Hepatocyte (in vitro differentiated cells): ENCODE measurements at regions not wholly inside any gene's neighbourhood (a gene's known extent, or its start where the extent isn't known, plus 50 kb on each side); places are given as distances from the start of the nearest gene placed in this dataset.

ENCODE experiments used
- CTCF ChIP-seq: fragments of 200-600 bp; sonication (generic); IDR thresholded peaks from 2 replicates; pipeline ENCODE4 v1.5.1; 2016; ENCODE audit warnings: antibody characterized with exemption, mild to moderate bottlenecking; ENCODE audit not compliant: poor library complexity
- EZH2 ChIP-seq: fragments of 200-600 bp; sonication (generic); IDR thresholded peaks from 2 replicates; pipeline ENCODE4 v1.6.1; 2016; ENCODE audit warnings: antibody characterized with exemption, mild to moderate bottlenecking, borderline replicate concordance

- no peak for TF ChIP-seq CTCF
- TF ChIP-seq EZH2: no peak
Observed at GRCh38 chr20:8077137-8077466, 55.0 kb upstream of the PLCB1 start.
